Stomach (tissue), 4 donors: ENCODE measurements at regions not wholly inside any gene's neighbourhood (a gene's known extent, or its start where the extent isn't known, plus 50 kb on each side); places are given as distances from the start of the nearest gene placed in this dataset.

Source experiments
- EP300 ChIP-seq: sonication (generic); formaldehyde crosslinking; IDR thresholded peaks from one replicate; pipeline ENCODE4 v1.6.1; 2017; ENCODE audit warnings: antibody characterized with exemption
- POLR2A ChIP-seq, 4 donors: fragments of 450-650 bp; IDR thresholded peaks; one replicate each; pipeline ENCODE4 v1.6.1; 2016; ENCODE audit warnings: antibody characterized with exemption in 4 of 4, control low read depth in 2 of 4, mild to moderate bottlenecking in 1 of 4, moderate library complexity in 1 of 4
- POLR2AphosphoS5 ChIP-seq, 3 donors: sonication (generic); formaldehyde crosslinking; IDR thresholded peaks; one replicate each; pipeline ENCODE4 v1.6.1; 2016; ENCODE audit warnings: antibody characterized with exemption in 3 of 3

DNA sequence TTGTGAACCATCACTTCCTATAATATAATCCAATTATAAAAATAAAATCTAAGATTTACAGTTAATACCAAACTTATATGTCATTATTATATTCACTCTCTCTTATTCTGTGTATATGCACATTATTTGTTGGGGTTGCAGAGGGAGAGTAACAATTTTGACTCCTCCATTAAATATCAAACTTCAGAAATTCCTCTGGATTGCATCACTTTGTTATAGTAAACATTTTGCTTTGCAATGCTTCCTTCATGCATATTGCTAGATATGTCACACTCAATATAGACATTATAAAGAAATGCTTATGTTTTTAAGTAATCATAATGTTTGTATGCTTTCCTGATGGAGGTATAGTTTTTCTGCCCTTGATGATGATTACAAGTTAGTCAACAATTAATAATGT lies 999.0 kb upstream of the ADGRL2 start:
- TF ChIP-seq POLR2A (IDR thresholded peaks at IDR 0.05): no peak
- no peak for TF ChIP-seq POLR2AphosphoS5 (IDR thresholded peaks at IDR 0.05)
- TF ChIP-seq EP300: no peak
